ENCODE measurements at regions not wholly inside any gene's neighbourhood (a gene's known extent, or its start where the extent isn't known, plus 50 kb on each side); places are given as distances from the start of the nearest gene placed in this dataset.
"Not testable (repeated sequence)": the region's sequence is repeated elsewhere in the genome, so short reads cannot be mapped to it uniquely, and the experiment has no call there.

DNA sequence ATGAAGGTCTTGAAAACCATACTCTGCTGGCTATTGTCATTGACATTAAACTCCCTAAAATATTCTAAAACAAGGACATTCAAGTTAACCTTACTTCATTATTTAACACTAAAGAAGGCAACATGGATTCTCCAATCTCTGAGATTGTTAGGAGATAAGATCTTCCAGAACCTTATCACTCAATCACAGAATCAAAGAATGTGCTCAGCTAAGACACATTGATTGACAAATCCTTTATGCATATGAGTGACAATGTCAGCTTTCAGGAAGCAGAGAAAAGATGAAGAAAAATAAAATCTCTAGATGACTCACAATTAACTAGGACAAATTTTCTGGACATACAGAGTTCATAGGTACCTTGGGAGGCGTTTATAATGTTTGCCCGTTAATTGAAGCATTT is 787.2 kb downstream of the TSN start:
- Histone ChIP-seq H3K27ac (ENCODE audit: low read depth, low read length) (no peak overlapping the region), H3K27me3 (ENCODE audit: control insufficient read depth in 3 of 3, insufficient read depth in 3 of 3, low read length in 3 of 3) (no peaks in the 10 kb centered on the region), H3K4me1 (ENCODE audit: control insufficient read depth in 3 of 3, insufficient read depth in 3 of 3, low read length in 3 of 3) (no peaks in the 10 kb centered on the region), H3K9me3 (ENCODE audit: control insufficient read depth in 3 of 3, low read length in 3 of 3) (peaks cover 0 to under 1% (median 0%) of the 10 kb centered on the region in 3 donors), H3K36me3 (ENCODE audit: control insufficient read depth in 3 of 3, insufficient read depth in 3 of 3, low read length in 3 of 3) (no peaks in the 10 kb centered on the region), H3K9ac (ENCODE audit: low read depth in 1 of 3, low read length in 3 of 3) (no peak overlapping the region), H3K4me3 (ENCODE audit: low read length in 3 of 3) (no peak overlapping the region)

DNA sequence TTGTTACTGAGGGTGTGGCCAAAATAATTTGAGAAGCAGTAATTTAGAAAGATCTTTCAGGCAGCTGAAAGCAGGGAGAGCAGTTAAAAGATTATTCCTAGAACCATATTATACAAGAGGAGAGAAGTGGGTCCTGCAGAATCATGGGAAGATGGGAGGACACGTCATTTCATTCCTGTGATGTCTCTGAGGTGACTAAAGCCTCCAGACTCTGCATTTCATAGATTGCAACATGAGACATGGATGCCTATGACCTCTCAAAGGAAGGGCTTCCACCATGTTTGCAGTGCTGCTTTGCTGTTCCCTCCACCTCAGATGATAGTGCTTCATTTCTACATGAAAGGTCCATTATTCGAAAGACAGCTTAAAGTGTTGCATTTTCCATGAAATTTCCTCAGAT is 788.4 kb downstream of the TSN start:
- Histone ChIP-seq H3K27me3 (ENCODE audit: control insufficient read depth in 3 of 3, insufficient read depth in 3 of 3, low read length in 3 of 3) (no peaks in the 10 kb centered on the region), H3K27ac (ENCODE audit: low read depth, low read length) (no peak overlapping the region), H3K9me3 (ENCODE audit: control insufficient read depth in 3 of 3, low read length in 3 of 3) (peaks cover 0 to 3% (median 0%) of the 10 kb centered on the region in 3 donors), H3K36me3 (ENCODE audit: control insufficient read depth in 3 of 3, insufficient read depth in 3 of 3, low read length in 3 of 3) (no peaks in the 10 kb centered on the region), H3K9ac (ENCODE audit: low read depth in 1 of 3, low read length in 3 of 3) (no peak overlapping the region), H3K4me1 (ENCODE audit: control insufficient read depth in 3 of 3, insufficient read depth in 3 of 3, low read length in 3 of 3) (no peaks in the 10 kb centered on the region), H3K4me3 (ENCODE audit: low read length in 3 of 3) (no peak overlapping the region)

DNA sequence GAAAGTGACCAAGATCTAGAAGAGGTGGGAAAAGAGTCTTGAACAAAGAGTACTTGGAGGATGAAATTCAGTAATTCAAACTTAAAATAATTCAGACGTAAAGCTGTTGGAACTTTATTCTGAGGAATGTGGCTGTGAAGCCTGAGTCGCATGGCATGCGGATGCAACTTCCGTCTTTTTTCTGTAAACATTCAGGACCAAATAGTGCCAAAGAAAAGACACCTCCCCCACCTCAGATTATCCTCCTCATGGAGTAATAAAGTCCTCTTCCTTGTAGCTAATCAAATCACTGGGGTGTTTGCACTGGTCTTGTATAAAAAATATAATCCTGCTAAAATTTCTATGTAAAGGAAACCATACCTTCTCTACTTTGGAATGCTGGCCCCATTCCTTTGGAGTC is 790.4 kb downstream of the TSN start:
- peaks cover 0 to 3% (median 0%) of the 10 kb centered on the region in 3 donors for H3K9me3 ChIP-seq (ENCODE audit: control insufficient read depth in 3 of 3, low read length in 3 of 3)
- H3K4me3 ChIP-seq (ENCODE audit: low read length in 3 of 3), result no peak overlapping the region
- no peak overlapping the region for H3K9ac ChIP-seq (ENCODE audit: low read depth in 1 of 3, low read length in 3 of 3)
- H3K27me3 ChIP-seq (ENCODE audit: control insufficient read depth in 3 of 3, insufficient read depth in 3 of 3, low read length in 3 of 3), result no peaks in the 10 kb centered on the region
- H3K36me3 ChIP-seq (ENCODE audit: control insufficient read depth in 3 of 3, insufficient read depth in 3 of 3, low read length in 3 of 3), result no peaks in the 10 kb centered on the region
- no peaks in the 10 kb centered on the region for H3K4me1 ChIP-seq (ENCODE audit: control insufficient read depth in 3 of 3, insufficient read depth in 3 of 3, low read length in 3 of 3)
- no peak overlapping the region for H3K27ac ChIP-seq (ENCODE audit: low read depth, low read length)

DNA sequence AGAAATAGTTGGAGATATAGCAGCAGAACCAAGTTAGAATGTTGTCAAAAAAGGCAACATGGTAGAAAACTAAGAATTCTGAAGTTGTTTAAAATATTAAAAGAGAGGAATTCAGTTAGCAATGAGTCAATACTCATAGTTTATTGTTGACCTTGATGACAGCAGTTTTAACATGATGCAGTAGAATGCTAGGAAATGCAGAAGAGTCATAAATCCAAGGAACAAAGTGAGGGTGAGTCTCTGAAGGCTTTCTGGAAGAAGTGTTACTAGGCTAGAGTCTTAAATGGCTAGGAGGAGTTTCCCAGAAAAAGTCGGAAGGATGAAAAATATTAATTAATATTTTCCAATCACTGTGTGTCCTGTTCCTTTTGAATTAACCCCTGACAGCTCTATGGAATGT is 807.3 kb downstream of the TSN start:
- Histone ChIP-seq H3K36me3 (ENCODE audit: control insufficient read depth in 3 of 3, insufficient read depth in 3 of 3, low read length in 3 of 3) (no peaks in the 10 kb centered on the region), H3K27ac (ENCODE audit: low read depth, low read length) (no peak overlapping the region), H3K9ac (ENCODE audit: low read depth in 1 of 3, low read length in 3 of 3) (no peak overlapping the region), H3K27me3 (ENCODE audit: control insufficient read depth in 3 of 3, insufficient read depth in 3 of 3, low read length in 3 of 3) (no peaks in the 10 kb centered on the region), H3K9me3 (ENCODE audit: control insufficient read depth in 3 of 3, low read length in 3 of 3) (no peaks in the 10 kb centered on the region), H3K4me3 (ENCODE audit: low read length in 3 of 3) (no peak overlapping the region), H3K4me1 (ENCODE audit: control insufficient read depth in 3 of 3, insufficient read depth in 3 of 3, low read length in 3 of 3) (no peaks in the 10 kb centered on the region)

DNA sequence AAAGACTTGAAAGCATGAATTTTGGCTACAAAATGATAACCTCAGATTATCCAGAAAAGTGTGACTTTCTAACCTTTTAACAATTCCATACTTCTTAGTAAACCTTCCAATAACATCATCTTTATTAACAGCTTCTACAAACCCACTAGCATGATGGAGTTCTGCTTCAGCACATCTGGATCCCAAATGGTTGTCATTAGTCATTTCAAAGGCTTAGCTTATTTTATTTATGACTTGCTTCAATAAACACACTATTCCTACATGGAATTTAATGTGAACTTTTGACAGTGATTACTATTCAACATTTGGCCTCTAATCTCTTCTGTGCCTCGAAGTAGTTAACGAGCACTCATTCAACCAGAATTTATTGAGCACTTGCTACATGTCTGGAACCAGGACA is 808.3 kb downstream of the TSN start:
- H3K4me1 ChIP-seq (ENCODE audit: control insufficient read depth in 3 of 3, insufficient read depth in 3 of 3, low read length in 3 of 3), result no peaks in the 10 kb centered on the region
- H3K27me3 ChIP-seq (ENCODE audit: control insufficient read depth in 3 of 3, insufficient read depth in 3 of 3, low read length in 3 of 3), result no peaks in the 10 kb centered on the region
- H3K9me3 ChIP-seq (ENCODE audit: control insufficient read depth in 3 of 3, low read length in 3 of 3), result no peaks in the 10 kb centered on the region
- no peak overlapping the region for H3K9ac ChIP-seq (ENCODE audit: low read depth in 1 of 3, low read length in 3 of 3)
- H3K27ac ChIP-seq (ENCODE audit: low read depth, low read length), result no peak overlapping the region
- H3K36me3 ChIP-seq (ENCODE audit: control insufficient read depth in 3 of 3, insufficient read depth in 3 of 3, low read length in 3 of 3), result no peaks in the 10 kb centered on the region
- no peak overlapping the region for H3K4me3 ChIP-seq (ENCODE audit: low read length in 3 of 3)

DNA sequence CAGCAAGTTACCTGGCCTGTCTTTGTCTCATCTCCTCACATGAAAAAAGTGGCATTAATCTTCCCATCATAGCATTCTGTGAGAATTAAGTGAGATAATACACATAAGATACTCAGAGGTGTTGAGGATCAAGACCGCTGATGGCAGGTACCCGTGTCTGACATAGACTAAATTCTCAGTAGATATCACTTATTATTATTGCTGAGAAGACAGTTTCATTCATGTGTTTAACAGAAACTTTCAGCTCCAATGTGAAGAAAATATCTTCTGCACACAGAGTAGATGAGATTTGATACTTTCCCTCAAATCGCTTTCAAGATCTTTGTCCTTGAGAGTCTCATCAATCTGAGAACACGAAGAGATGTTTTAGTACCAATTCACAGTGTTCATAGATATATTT is 809.4 kb downstream of the TSN start:
- Histone ChIP-seq H3K27me3 (ENCODE audit: control insufficient read depth in 3 of 3, insufficient read depth in 3 of 3, low read length in 3 of 3) (no peaks in the 10 kb centered on the region), H3K9ac (ENCODE audit: low read depth in 1 of 3, low read length in 3 of 3) (no peak overlapping the region), H3K27ac (ENCODE audit: low read depth, low read length) (no peak overlapping the region), H3K4me3 (ENCODE audit: low read length in 3 of 3) (no peak overlapping the region), H3K9me3 (ENCODE audit: control insufficient read depth in 3 of 3, low read length in 3 of 3) (no peaks in the 10 kb centered on the region), H3K36me3 (ENCODE audit: control insufficient read depth in 3 of 3, insufficient read depth in 3 of 3, low read length in 3 of 3) (no peaks in the 10 kb centered on the region), H3K4me1 (ENCODE audit: control insufficient read depth in 3 of 3, insufficient read depth in 3 of 3, low read length in 3 of 3) (no peaks in the 10 kb centered on the region)

DNA sequence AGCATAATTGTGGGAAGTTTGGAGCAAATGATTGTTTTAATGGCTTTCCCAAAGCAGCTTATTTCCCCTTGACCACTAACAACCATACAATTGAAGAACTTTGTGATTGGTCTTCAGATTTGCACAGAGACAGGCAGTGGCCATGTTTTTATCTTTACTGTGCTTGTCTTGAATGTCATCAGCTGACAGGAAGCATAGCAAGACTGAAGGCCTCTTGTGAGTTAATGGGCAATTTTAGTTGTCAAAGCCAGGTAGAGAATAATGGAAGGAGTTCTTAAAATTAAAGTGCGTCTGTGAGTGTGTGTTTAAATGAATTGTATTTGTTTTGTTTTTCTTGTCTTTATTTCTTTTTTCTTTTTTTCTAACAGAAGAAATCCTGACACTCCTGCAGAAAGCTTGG is 809.9 kb downstream of the TSN start:
- Histone ChIP-seq H3K9ac (ENCODE audit: low read depth in 1 of 3, low read length in 3 of 3) (no peak overlapping the region), H3K27ac (ENCODE audit: low read depth, low read length) (no peak overlapping the region), H3K9me3 (ENCODE audit: control insufficient read depth in 3 of 3, low read length in 3 of 3) (no peaks in the 10 kb centered on the region), H3K4me3 (ENCODE audit: low read length in 3 of 3) (no peak overlapping the region), H3K4me1 (ENCODE audit: control insufficient read depth in 3 of 3, insufficient read depth in 3 of 3, low read length in 3 of 3) (no peaks in the 10 kb centered on the region), H3K27me3 (ENCODE audit: control insufficient read depth in 3 of 3, insufficient read depth in 3 of 3, low read length in 3 of 3) (no peaks in the 10 kb centered on the region), H3K36me3 (ENCODE audit: control insufficient read depth in 3 of 3, insufficient read depth in 3 of 3, low read length in 3 of 3) (no peaks in the 10 kb centered on the region)

DNA sequence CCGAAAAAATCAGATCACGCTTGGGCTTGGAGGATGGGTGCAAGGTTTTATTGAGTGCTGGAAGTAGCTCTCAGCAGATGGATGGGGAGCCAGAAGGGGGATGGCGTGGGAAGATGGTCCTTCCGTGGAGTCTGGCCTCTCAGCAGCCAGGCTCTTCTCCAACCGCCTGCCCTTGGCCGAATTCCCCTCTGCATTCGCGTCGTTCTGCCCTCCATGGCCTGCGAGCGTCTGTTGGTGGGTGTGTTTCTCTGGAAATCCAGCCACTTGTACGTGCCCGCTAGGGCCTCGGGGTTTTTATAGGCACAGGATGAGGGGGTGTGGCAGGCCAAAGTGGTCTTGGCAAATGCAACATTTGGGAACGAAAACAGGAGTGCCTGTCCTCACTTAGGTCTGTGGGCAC is 815.2 kb downstream of the TSN start:
- H3K36me3 ChIP-seq (ENCODE audit: control insufficient read depth in 3 of 3, insufficient read depth in 3 of 3, low read length in 3 of 3), result no peaks in the 10 kb centered on the region

DNA sequence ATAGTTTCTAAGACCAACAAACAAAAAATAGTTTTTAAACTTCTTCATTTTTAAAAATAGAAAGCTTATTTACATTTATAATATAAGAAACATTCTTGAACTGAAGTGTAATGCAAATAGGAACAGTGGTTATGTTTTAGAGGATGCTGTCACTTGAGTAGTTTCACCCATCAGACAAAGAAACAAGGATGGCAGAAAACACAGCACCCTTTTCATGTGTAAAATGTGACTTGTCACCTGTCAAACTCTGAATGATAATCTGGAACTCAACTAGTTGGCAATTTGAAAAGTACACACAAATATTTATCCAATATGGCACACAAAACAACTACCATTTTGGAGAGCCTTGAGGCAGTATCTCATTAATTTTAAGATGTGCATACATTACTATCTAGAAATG is 816.0 kb downstream of the TSN start:
- H3K4me3 ChIP-seq (ENCODE audit: low read length in 3 of 3); H3K4me1 ChIP-seq (ENCODE audit: control insufficient read depth in 3 of 3, insufficient read depth in 3 of 3, low read length in 3 of 3); H3K9me3 ChIP-seq (ENCODE audit: control insufficient read depth in 3 of 3, low read length in 3 of 3); H3K27me3 ChIP-seq (ENCODE audit: control insufficient read depth in 3 of 3, insufficient read depth in 3 of 3, low read length in 3 of 3); H3K9ac ChIP-seq (ENCODE audit: low read depth in 1 of 3, low read length in 3 of 3); H3K27ac ChIP-seq (ENCODE audit: low read depth, low read length); H3K36me3 ChIP-seq (ENCODE audit: control insufficient read depth in 3 of 3, insufficient read depth in 3 of 3, low read length in 3 of 3): not testable (repeated sequence)

More for the DNA sequence above, 815.2 kb downstream of the TSN start:
- H3K4me3 ChIP-seq (ENCODE audit: low read length in 3 of 3), result no peak overlapping the region
- H3K9ac ChIP-seq (ENCODE audit: low read depth in 1 of 3, low read length in 3 of 3), result no peak overlapping the region
- H3K4me1 ChIP-seq (ENCODE audit: control insufficient read depth in 3 of 3, insufficient read depth in 3 of 3, low read length in 3 of 3), result no peaks in the 10 kb centered on the region
- no peaks in the 10 kb centered on the region for H3K27me3 ChIP-seq (ENCODE audit: control insufficient read depth in 3 of 3, insufficient read depth in 3 of 3, low read length in 3 of 3)
- no peak overlapping the region for H3K27ac ChIP-seq (ENCODE audit: low read depth, low read length)
- no peaks in the 10 kb centered on the region for H3K9me3 ChIP-seq (ENCODE audit: control insufficient read depth in 3 of 3, low read length in 3 of 3)

DNA sequence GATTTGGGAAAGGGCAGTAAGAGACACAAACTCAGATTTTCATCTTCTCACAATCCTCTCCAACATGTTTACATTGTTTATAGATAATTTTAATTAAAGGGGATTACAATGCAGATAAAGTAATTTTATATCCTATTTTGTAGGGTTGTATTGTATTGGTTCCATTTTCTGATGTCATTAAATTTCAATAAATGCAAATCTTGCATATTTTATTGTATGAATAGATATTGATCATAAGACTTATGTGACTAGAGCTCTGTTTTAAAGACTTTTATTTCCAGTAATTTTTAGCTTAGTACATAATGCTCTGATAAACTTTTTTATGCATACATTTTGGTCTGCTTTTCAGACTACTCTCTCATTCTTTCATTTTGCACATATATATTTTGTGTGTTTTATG is 819.6 kb downstream of the TSN start:
- Histone ChIP-seq H3K9ac (ENCODE audit: low read depth in 1 of 3, low read length in 3 of 3) (no peak overlapping the region), H3K4me1 (ENCODE audit: control insufficient read depth in 3 of 3, insufficient read depth in 3 of 3, low read length in 3 of 3) (no peaks in the 10 kb centered on the region), H3K27me3 (ENCODE audit: control insufficient read depth in 3 of 3, insufficient read depth in 3 of 3, low read length in 3 of 3) (no peaks in the 10 kb centered on the region), H3K9me3 (ENCODE audit: control insufficient read depth in 3 of 3, low read length in 3 of 3) (no peaks in the 10 kb centered on the region), H3K4me3 (ENCODE audit: low read length in 3 of 3) (no peak overlapping the region), H3K36me3 (ENCODE audit: control insufficient read depth in 3 of 3, insufficient read depth in 3 of 3, low read length in 3 of 3) (no peaks in the 10 kb centered on the region), H3K27ac (ENCODE audit: low read depth, low read length) (no peak overlapping the region)

Measured in skeletal muscle tissue (tissue), 3 donors.